IMR-90 (cell line): ENCODE measurements at regions not wholly inside any gene's neighbourhood (a gene's known extent, or its start where the extent isn't known, plus 50 kb on each side); places are given as distances from the start of the nearest gene placed in this dataset.

Source experiments
- ATAC-seq: fragments of 200-7000 bp; cut with Tn5 transposase; 2 replicates; pipeline ENCODE4 v1.9.1; 2020; ENCODE audit warnings: low read depth, mild to moderate bottlenecking, moderate library complexity
- BruUV-seq: library from RNA; stranded (reverse); fragments of 400-500 nt; replicated peaks from 2 replicates; lab custom pipeline; 2021; lab: Mats Ljungman, UMichigan
- CTCF ChIA-PET: fragments of 300-600 bp; formaldehyde crosslinking; extraction: SDS; loops from one replicate; lab custom pipeline; 2021; ENCODE audit warnings: antibody characterized with exemption; lab: Yijun Ruan, JAX
- POLR2A ChIA-PET: fragments of 300-600 bp; sonication (Branson Sonifier 250); formaldehyde crosslinking; loops from one replicate; lab custom pipeline; 2022; ENCODE audit warnings: antibody characterized with exemption; ENCODE audit not compliant: unreplicated experiment; lab: Charles Lee
- DNase-seq: peaks from one replicate; pipeline ENCODE4 v3.0.0; 2013
- H2AFZ ChIP-seq: replicated peaks from 2 replicates; pipeline ENCODE3; 2013; ENCODE audit warnings: low read length, mild to moderate bottlenecking; ENCODE audit not compliant: poor library complexity
- H2AK5ac ChIP-seq: 2 replicates; pipeline ENCODE4 v1.6.1; 2013; ENCODE audit warnings: low read depth, low read length, inconsistent platforms
- H2AK9ac ChIP-seq: replicated peaks from 2 replicates; pipeline ENCODE3; 2013; ENCODE audit warnings: mild to moderate bottlenecking, low read depth, low read length, moderate library complexity; ENCODE audit not compliant: poor library complexity
- H2BK120ac ChIP-seq: 2 replicates; pipeline ENCODE4 v1.6.1; 2013; ENCODE audit warnings: low read depth, low read length, inconsistent platforms
- H2BK15ac ChIP-seq: 3 replicates; pipeline ENCODE4 v1.6.1; 2013; ENCODE audit warnings: low read depth, low read length, inconsistent platforms
- H2BK20ac ChIP-seq: 2 replicates; pipeline ENCODE4 v1.6.1; 2013; ENCODE audit warnings: low read depth, mild to moderate bottlenecking, inconsistent platforms, low read length, moderate library complexity
- H2BK5ac ChIP-seq: 2 replicates; pipeline ENCODE4 v1.6.1; 2013; ENCODE audit warnings: mild to moderate bottlenecking, low read depth, low read length, inconsistent platforms; ENCODE audit not compliant: poor library complexity, severe bottlenecking
- H3K14ac ChIP-seq: replicated peaks from 2 replicates; pipeline ENCODE4 v1.6.1; 2013; ENCODE audit warnings: low read depth, low read length, inconsistent platforms
- H3K18ac ChIP-seq: 2 replicates; pipeline ENCODE4 v1.6.1; 2013; ENCODE audit warnings: low read depth, low read length, control low read depth
- H3K23ac ChIP-seq: 2 replicates; pipeline ENCODE4 v1.6.1; 2013; ENCODE audit warnings: low read depth, low read length, inconsistent platforms
- H3K27ac ChIP-seq: 2 replicates; pipeline ENCODE4 v1.5.1; 2013; ENCODE audit warnings: mild to moderate bottlenecking, control low read depth, low read length; ENCODE audit not compliant: insufficient read depth
- H3K27me3 ChIP-seq: 2 replicates; pipeline ENCODE4 v1.6.1; 2013; ENCODE audit warnings: low read length; ENCODE audit not compliant: control insufficient read depth, insufficient read depth
- H3K36me3 ChIP-seq: 2 replicates; pipeline ENCODE4 v1.6.1; 2013; ENCODE audit warnings: low read length, mixed read lengths; ENCODE audit not compliant: control insufficient read depth, insufficient read depth
- H3K4ac ChIP-seq: 2 replicates; pipeline ENCODE4 v1.6.1; 2013; ENCODE audit warnings: low read depth, low read length, inconsistent platforms
- H3K4me1 ChIP-seq: 2 replicates; pipeline ENCODE4 v1.6.1; 2013; ENCODE audit warnings: low read length, mixed read lengths; ENCODE audit not compliant: control insufficient read depth, insufficient read depth
- H3K4me2 ChIP-seq: 2 replicates; pipeline ENCODE4 v1.6.1; 2013; ENCODE audit warnings: low read depth, mild to moderate bottlenecking, control low read depth, low read length, moderate library complexity
- H3K4me3 ChIP-seq: 2 replicates; pipeline ENCODE4 v1.5.1; 2013; ENCODE audit warnings: low read depth, mild to moderate bottlenecking, control low read depth, low read length, moderate library complexity; ENCODE audit not compliant: insufficient read depth
- H3K56ac ChIP-seq: 2 replicates; pipeline ENCODE4 v1.6.1; 2013; ENCODE audit warnings: low read length, inconsistent platforms; ENCODE audit not compliant: insufficient read depth; ENCODE audit errors: extremely low read depth
- H3K79me1 ChIP-seq, 2 experiments: 2 replicates each; pipeline ENCODE4 v1.6.1; 2013; ENCODE audit warnings: low read length in 2 of 2, inconsistent platforms in 1 of 2, low read depth in 1 of 2
- H3K9ac ChIP-seq: 2 replicates; pipeline ENCODE4 v1.6.1; 2013; ENCODE audit warnings: low read depth, low read length, control low read depth
- H3K9me1 ChIP-seq: 2 replicates; pipeline ENCODE4 v1.6.1; 2013; ENCODE audit warnings: low read length, inconsistent platforms; ENCODE audit not compliant: insufficient read depth
- H3K9me3 ChIP-seq: 2 replicates; pipeline ENCODE4 v1.6.1; 2013; ENCODE audit warnings: low read length; ENCODE audit not compliant: control insufficient read depth, insufficient read depth
- H4K20me1 ChIP-seq: 2 replicates; pipeline ENCODE4 v1.6.1; 2013; ENCODE audit warnings: low read length, inconsistent platforms; ENCODE audit not compliant: insufficient read depth
- H4K5ac ChIP-seq: 2 replicates; pipeline ENCODE4 v1.6.1; 2013; ENCODE audit warnings: mild to moderate bottlenecking, low read depth, low read length, control low read depth
- H4K8ac ChIP-seq, 2 experiments: 2 replicates each; pipeline ENCODE4 v1.6.1; 2013; ENCODE audit warnings: low read depth in 2 of 2, low read length in 2 of 2, control low read depth in 1 of 2, inconsistent platforms in 1 of 2
- H4K91ac ChIP-seq: 2 replicates; pipeline ENCODE4 v1.6.1; 2013; ENCODE audit warnings: low read depth, low read length, inconsistent platforms; ENCODE audit not compliant: insufficient read depth
- BHLHE40 ChIP-seq: fragments of 150-350 bp; IDR thresholded peaks from 2 replicates; pipeline ENCODE4 v1.6.1; 2016; ENCODE audit warnings: mild to moderate bottlenecking, low read depth, low read length
- CEBPB ChIP-seq: IDR thresholded peaks from 2 replicates; pipeline ENCODE4 v1.6.1; 2012; ENCODE audit warnings: low read depth, low read length, improper control_type of control experiment
- CHD1 ChIP-seq: IDR thresholded peaks from 2 replicates; pipeline ENCODE4 v1.6.1; 2012; ENCODE audit warnings: low read depth, low read length, improper control_type of control experiment
- CTCF ChIP-seq: conservative IDR thresholded peaks from 2 replicates; pipeline ENCODE4 v1.5.1; 2012; ENCODE audit warnings: mild to moderate bottlenecking, low read depth, low read length, improper control_type of control experiment
- MAFK ChIP-seq: IDR thresholded peaks from 2 replicates; pipeline ENCODE4 v1.6.1; 2012; ENCODE audit warnings: low read depth, low read length, improper control_type of control experiment
- MAZ ChIP-seq: IDR thresholded peaks from 2 replicates; pipeline ENCODE4 v1.6.1; 2012; ENCODE audit warnings: low read depth, mild to moderate bottlenecking, low read length, improper control_type of control experiment, moderate library complexity, borderline replicate concordance
- MXI1 ChIP-seq: IDR thresholded peaks from 2 replicates; pipeline ENCODE4 v1.6.1; 2012; ENCODE audit warnings: low read depth, mild to moderate bottlenecking, low read length, moderate library complexity, borderline replicate concordance
- NFE2L2 ChIP-seq: fragments of 150-350 bp; IDR thresholded peaks from 2 replicates; pipeline ENCODE4 v1.6.1; 2016; ENCODE audit warnings: low read depth, mild to moderate bottlenecking, low read length
- POLR2A ChIP-seq: IDR thresholded peaks from 2 replicates; pipeline ENCODE4 v1.6.1; 2012; ENCODE audit warnings: mild to moderate bottlenecking, low read depth, low read length
- RAD21 ChIP-seq: IDR thresholded peaks from 2 replicates; pipeline ENCODE4 v1.6.1; 2012; ENCODE audit warnings: low read length, improper control_type of control experiment
- RCOR1 ChIP-seq: IDR thresholded peaks from 2 replicates; pipeline ENCODE4 v1.6.1; 2012; ENCODE audit warnings: mild to moderate bottlenecking, low read length, improper control_type of control experiment; ENCODE audit not compliant: insufficient replicate concordance
- RFX5 ChIP-seq: IDR thresholded peaks from 2 replicates; pipeline ENCODE4 v1.8.0; 2012; ENCODE audit warnings: low read depth, mild to moderate bottlenecking, low read length, moderate library complexity
- SMC3 ChIP-seq: fragments of 150-350 bp; IDR thresholded peaks from 2 replicates; pipeline ENCODE4 v1.6.1; 2016; ENCODE audit warnings: low read depth, mild to moderate bottlenecking, antibody characterized with exemption, low read length, moderate library complexity
- USF2 ChIP-seq: fragments of 150-350 bp; IDR thresholded peaks from 2 replicates; pipeline ENCODE4 v1.6.1; 2017; ENCODE audit warnings: mild to moderate bottlenecking, antibody characterized with exemption, low read length, low read depth
- WGBS, 2 experiments: methylation state at CpG; one replicate each; pipeline versions ENCODE4 v1.1.5 to v1.1.7; 2013; ENCODE audit warnings: missing lambda C conversion rate in 2 of 2; ENCODE audit not compliant: insufficient read length in 1 of 2; ENCODE audit errors: extremely low coverage in 2 of 2; 5-methylcytosine and 5-hydroxymethylcytosine counted together
- dilution Hi-C: fragments of 300-500 bp; cut with HindIII; formaldehyde crosslinking; loops from one replicate; pipeline ENCODE4 v1.14.3; 2018; ENCODE audit warnings: low sequenced_read_pairs; ENCODE audit not compliant: unreplicated experiment
- in situ Hi-C: fragments of 300-500 bp; cut with MboI; formaldehyde crosslinking; loops from 3 replicates; pipeline ENCODE4 v1.14.3; 2019; ENCODE audit warnings: low sequenced_read_pairs, inconsistent platforms, mixed read lengths
- intact Hi-C: fragments of 100-400 bp; cut with micrococcal nuclease; formaldehyde crosslinking; loops from 2 replicates; pipeline ENCODE4 v1.10.0; 2022

DNA sequence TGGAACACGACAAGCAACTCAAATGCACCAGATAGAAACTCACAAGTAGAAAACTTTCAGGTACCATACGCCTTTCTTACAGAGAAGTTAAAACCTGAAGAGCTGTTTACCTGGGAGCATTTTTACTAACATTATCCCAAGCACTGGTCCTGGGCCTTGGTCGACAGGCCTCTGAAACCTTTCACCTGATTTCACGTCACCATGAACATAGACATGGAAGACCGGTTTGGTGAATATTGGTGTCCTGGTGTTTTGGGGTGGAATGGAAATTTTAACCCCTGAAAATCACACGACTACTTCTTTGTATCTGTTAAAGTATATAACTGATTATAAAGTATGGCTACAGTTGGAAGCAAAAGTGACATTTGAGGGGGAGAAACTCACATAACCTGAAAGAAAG lies 176.6 kb upstream of the ARGLU1 start:
- H2AFZ ChIP-seq, result no peak overlapping the region
- H3K79me1 ChIP-seq, result no peaks in the 10 kb centered on the region
- no peak overlapping the region for H3K4me2 ChIP-seq
- no peaks in the 10 kb centered on the region for H3K9me1 ChIP-seq
- no peaks in the 10 kb centered on the region for H3K4me1 ChIP-seq
- POLR2A ChIA-PET, result no interaction called here
- H3K23ac ChIP-seq, result no peak overlapping the region
- H2BK5ac ChIP-seq, result no peak overlapping the region
- BruUV-seq, result no TSS peak
- no peak overlapping the region for H3K56ac ChIP-seq
- DNase-seq (no peak), ATAC-seq (no peak)
- no peak overlapping the region for H3K9ac ChIP-seq
- no peak overlapping the region for H3K27ac ChIP-seq
- no peak overlapping the region for H4K8ac ChIP-seq
- CTCF ChIA-PET, result no interaction called here
- in situ Hi-C loops (no loop called here), intact Hi-C loops (no loop called here), dilution Hi-C loops (no loop called here)
- no peaks in the 10 kb centered on the region for H3K27me3 ChIP-seq
- no peak overlapping the region for H2AK9ac ChIP-seq
- H4K91ac ChIP-seq, result no peak overlapping the region
- H3K4ac ChIP-seq, result no peak overlapping the region
- no peak overlapping the region for H3K4me3 ChIP-seq
- no peaks in the 10 kb centered on the region for H4K20me1 ChIP-seq
- H3K9me3 ChIP-seq, result no peaks in the 10 kb centered on the region
- TF ChIP-seq CEBPB (no peak), POLR2A (no peak), NFE2L2 (no peak), CHD1 (no peak), MAFK (no peak), MXI1 (no peak), RAD21 (no peak), USF2 (no peak), MAZ (no peak), SMC3 (no peak), RCOR1 (no peak), RFX5 (no peak), BHLHE40 (no peak), CTCF (no peak)
- H2BK20ac ChIP-seq, result no peak overlapping the region
- H4K5ac ChIP-seq, result no peak overlapping the region
- H3K36me3 ChIP-seq, result no peaks in the 10 kb centered on the region
- WGBS, 2 experiments, result no CpG with 5 or more reads among the region's 6 CpGs
- H3K14ac ChIP-seq, result no peak overlapping the region
- H3K18ac ChIP-seq, result no peak overlapping the region
- no peak overlapping the region for H2BK120ac ChIP-seq
- H2AK5ac ChIP-seq, result no peak overlapping the region
- no peak overlapping the region for H2BK15ac ChIP-seq
